ENCODE measurements at regions not wholly inside any gene's neighbourhood (a gene's known extent, or its start where the extent isn't known, plus 50 kb on each side); places are given as distances from the start of the nearest gene placed in this dataset.

GRCh38 chr3:176513604-176514003 is 683.7 kb downstream of the TBL1XR1 start:
- TF ChIP-seq EZH2phosphoT487 (IDR thresholded peaks at IDR 0.05; ENCODE audit: borderline replicate concordance, low read depth, low read length) (no peak), CTCF (conservative IDR thresholded peaks at IDR 0.05; ENCODE audit: low read length) (no peak)
- H3K27ac ChIP-seq (ENCODE audit: low read depth, low read length, poor library complexity, severe bottlenecking), result no peak overlapping the region
- ChIA-PET POLR2A (no interaction called here), CTCF (ENCODE audit: unreplicated experiment) (no interaction called here)
- no peaks in the 10 kb centered on the region for H3K9me2 ChIP-seq (ENCODE audit: insufficient read depth, low read length)
- no TSS peak for BruUV-seq (replicated peaks)
- no peaks in the 10 kb centered on the region for H3K79me2 ChIP-seq (ENCODE audit: insufficient read depth, low read depth, low read length)
- no peak overlapping the region for H3K4me3 ChIP-seq (ENCODE audit: low read depth, low read length, poor library complexity, severe bottlenecking)
- H4K20me1 ChIP-seq (ENCODE audit: insufficient read depth, low read length), result no peaks in the 10 kb centered on the region
- no peaks in the 10 kb centered on the region for H3K4me1 ChIP-seq (ENCODE audit: insufficient read depth, low read length, poor library complexity, severe bottlenecking)
- H3K36me3 ChIP-seq (ENCODE audit: insufficient read depth, low read length), result no peaks in the 10 kb centered on the region
- no peak overlapping the region for H3K4me2 ChIP-seq (ENCODE audit: low read length)
- H2AFZ ChIP-seq (ENCODE audit: low read length), result no peak overlapping the region
- H3K9me3 ChIP-seq (ENCODE audit: low read length), result peaks cover 14% of the 10 kb centered on the region
- intact Hi-C loops (cut with micrococcal nuclease; ENCODE audit: unreplicated experiment), result loop anchor here (2.0 kb wide), 1 partner anchor 425 kb away; no protein-coding TSS in a partner anchor
- DNase-seq (ENCODE audit: low spot score), result peak; percentile 10

- no peaks in the 10 kb centered on the region for H3K4me1 ChIP-seq (ENCODE audit: insufficient read depth, low read length, poor library complexity, severe bottlenecking)
- CTCF ChIA-PET (ENCODE audit: unreplicated experiment), result no interaction called here
- H3K9me2 ChIP-seq (ENCODE audit: insufficient read depth, low read length), result no peaks in the 10 kb centered on the region
- no peak overlapping the region for H3K27ac ChIP-seq (ENCODE audit: low read depth, low read length, poor library complexity, severe bottlenecking)
- TF ChIP-seq CTCF (conservative IDR thresholded peaks at IDR 0.05; ENCODE audit: low read length), result no peak
- TF ChIP-seq EZH2phosphoT487 (IDR thresholded peaks at IDR 0.05; ENCODE audit: borderline replicate concordance, low read depth, low read length), result no peak
- no peaks in the 10 kb centered on the region for H4K20me1 ChIP-seq (ENCODE audit: insufficient read depth, low read length)
- no peak for DNase-seq (ENCODE audit: low spot score)
- H3K4me3 ChIP-seq (ENCODE audit: low read depth, low read length, poor library complexity, severe bottlenecking), result no peak overlapping the region
- POLR2A ChIA-PET, result interaction anchor here (0.6 kb wide), 1 partner anchor 1489 kb away, joined by 4 read pairs; no protein-coding TSS in a partner anchor
- H3K36me3 ChIP-seq (ENCODE audit: insufficient read depth, low read length), result no peaks in the 10 kb centered on the region
- no peak overlapping the region for H2AFZ ChIP-seq (ENCODE audit: low read length)
- intact Hi-C loops (cut with micrococcal nuclease; ENCODE audit: unreplicated experiment), result no loop called here
- H3K4me2 ChIP-seq (ENCODE audit: low read length), result no peak overlapping the region
- H3K9me3 ChIP-seq (ENCODE audit: low read length), result peaks cover 14% of the 10 kb centered on the region
- no TSS peak for BruUV-seq (replicated peaks)
- H3K79me2 ChIP-seq (ENCODE audit: insufficient read depth, low read depth, low read length), result no peaks in the 10 kb centered on the region
Observed at GRCh38 chr3:176512037-176512436, 685.2 kb downstream of the TBL1XR1 start.

GRCh38 chr3:176510097-176510496 is 687.2 kb downstream of the TBL1XR1 start:
- BruUV-seq (replicated peaks), result no TSS peak
- CTCF ChIA-PET (ENCODE audit: unreplicated experiment), result no interaction called here

More at GRCh38 chr3:176510097-176510496, 687.2 kb downstream of the TBL1XR1 start:
- intact Hi-C loops (cut with micrococcal nuclease; ENCODE audit: unreplicated experiment), result no loop called here
- no peak overlapping the region for H3K4me2 ChIP-seq (ENCODE audit: low read length)
- no peaks in the 10 kb centered on the region for H3K4me1 ChIP-seq (ENCODE audit: insufficient read depth, low read length, poor library complexity, severe bottlenecking)
- no peak for DNase-seq (ENCODE audit: low spot score)
- no peaks in the 10 kb centered on the region for H4K20me1 ChIP-seq (ENCODE audit: insufficient read depth, low read length)
- POLR2A ChIA-PET, result no interaction called here
- H3K9me3 ChIP-seq (ENCODE audit: low read length), result peaks cover 14% of the 10 kb centered on the region
- H3K9me2 ChIP-seq (ENCODE audit: insufficient read depth, low read length), result no peaks in the 10 kb centered on the region
- no peaks in the 10 kb centered on the region for H3K36me3 ChIP-seq (ENCODE audit: insufficient read depth, low read length)
- H3K27ac ChIP-seq (ENCODE audit: low read depth, low read length, poor library complexity, severe bottlenecking), result no peak overlapping the region
- H2AFZ ChIP-seq (ENCODE audit: low read length), result no peak overlapping the region
- H3K79me2 ChIP-seq (ENCODE audit: insufficient read depth, low read depth, low read length), result no peaks in the 10 kb centered on the region
- no peak overlapping the region for H3K4me3 ChIP-seq (ENCODE audit: low read depth, low read length, poor library complexity, severe bottlenecking)
- TF ChIP-seq EZH2phosphoT487 (IDR thresholded peaks at IDR 0.05; ENCODE audit: borderline replicate concordance, low read depth, low read length) (no peak), CTCF (conservative IDR thresholded peaks at IDR 0.05; ENCODE audit: low read length) (no peak)
